ENCODE measurements at regions not wholly inside any gene's neighbourhood (a gene's known extent, or its start where the extent isn't known, plus 50 kb on each side); places are given as distances from the start of the nearest gene placed in this dataset.

DNA sequence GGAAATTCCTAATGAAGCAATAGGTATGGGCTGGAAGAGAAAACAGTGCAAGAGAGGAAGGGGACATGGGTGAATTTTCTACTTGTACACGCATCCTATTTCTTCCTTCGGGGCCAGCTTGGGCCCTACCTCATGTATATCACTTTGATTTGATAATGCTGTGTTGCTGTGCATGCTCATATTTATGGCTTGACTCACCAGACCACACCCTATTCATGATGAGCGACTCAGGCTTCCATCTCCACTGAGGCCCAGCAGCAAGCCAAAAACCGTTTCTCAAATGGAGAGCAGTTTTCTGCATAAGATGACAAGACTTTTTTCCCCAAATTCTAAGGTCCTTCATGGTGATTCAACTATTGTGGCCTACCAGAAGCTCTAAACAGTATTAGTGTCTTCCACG, 2039.1 kb upstream of the CDH9 start:
- Histone ChIP-seq H3K27me3 (ENCODE audit: low read depth) (no peaks in the 10 kb centered on the region), H3K9me3 (no peaks in the 10 kb centered on the region), H3K4me1 (no peaks in the 10 kb centered on the region), H3K4me3 (no peak overlapping the region), H3K27ac (no peak overlapping the region), H3K36me3 (no peaks in the 10 kb centered on the region)
- DNase-seq (no peak), ATAC-seq (no peak)
- no peak for TF ChIP-seq CTCF (IDR thresholded peaks at IDR 0.05)
- intact Hi-C loops (cut with DNase I) = no loop called here

- Histone ChIP-seq H3K4me3 (no peak overlapping the region), H3K27ac (no peak overlapping the region)
Observed at GRCh38 chr5:29069104-29069402, 2030.7 kb upstream of the CDH9 start.

GRCh38 chr5:29061381-29061780, 2023.0 kb upstream of the CDH9 start:
- intact Hi-C loops (cut with DNase I) = no loop called here

More at GRCh38 chr5:29069104-29069402, 2030.7 kb upstream of the CDH9 start:
- intact Hi-C loops (cut with DNase I) = no loop called here
- TF ChIP-seq CTCF (IDR thresholded peaks at IDR 0.05) = no peak
- Histone ChIP-seq H3K27me3 (ENCODE audit: low read depth) (no peaks in the 10 kb centered on the region), H3K4me1 (no peaks in the 10 kb centered on the region), H3K9me3 (no peaks in the 10 kb centered on the region), H3K36me3 (no peaks in the 10 kb centered on the region)
- DNase-seq (no peak), ATAC-seq (no peak)

DNA sequence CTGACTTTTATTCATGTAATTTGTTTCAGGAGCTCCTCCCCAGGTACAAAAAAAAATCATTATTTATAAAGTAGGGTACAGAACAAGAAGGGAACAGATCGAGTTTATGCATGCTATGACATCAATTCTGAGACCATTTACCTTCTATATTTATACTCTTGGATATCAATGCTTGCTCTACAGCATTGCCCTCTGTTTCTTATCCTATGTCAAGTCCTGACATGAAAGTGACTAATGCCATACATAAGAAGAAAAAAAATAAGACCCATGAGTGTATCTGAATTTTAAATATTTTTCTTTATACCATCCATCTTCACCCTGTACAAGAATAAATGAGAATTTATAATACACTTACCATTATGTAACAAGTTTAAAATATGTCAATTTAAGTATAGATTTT, 2016.3 kb upstream of the CDH9 start:
- Histone ChIP-seq H3K27ac (no peak overlapping the region), H3K4me1 (no peaks in the 10 kb centered on the region), H3K36me3 (no peaks in the 10 kb centered on the region), H3K27me3 (ENCODE audit: low read depth) (no peaks in the 10 kb centered on the region), H3K4me3 (no peak overlapping the region), H3K9me3 (no peaks in the 10 kb centered on the region)
- TF ChIP-seq CTCF (IDR thresholded peaks at IDR 0.05) = no peak
- no peak for DNase-seq
- intact Hi-C loops (cut with DNase I) = no loop called here
- no peak for ATAC-seq

More at GRCh38 chr5:29061381-29061780, 2023.0 kb upstream of the CDH9 start:
- DNase-seq (no peak), ATAC-seq (no peak)
- H3K27ac ChIP-seq = no peak overlapping the region
- no peaks in the 10 kb centered on the region for H3K36me3 ChIP-seq
- TF ChIP-seq CTCF (IDR thresholded peaks at IDR 0.05) = no peak
- no peaks in the 10 kb centered on the region for H3K27me3 ChIP-seq (ENCODE audit: low read depth)
- H3K4me3 ChIP-seq = no peak overlapping the region
- H3K4me1 ChIP-seq = no peaks in the 10 kb centered on the region
- no peaks in the 10 kb centered on the region for H3K9me3 ChIP-seq

- TF ChIP-seq CTCF (IDR thresholded peaks at IDR 0.05) = no peak
- Histone ChIP-seq H3K9me3 (no peaks in the 10 kb centered on the region), H3K4me3 (no peak overlapping the region), H3K27me3 (ENCODE audit: low read depth) (no peaks in the 10 kb centered on the region), H3K36me3 (no peaks in the 10 kb centered on the region), H3K4me1 (no peaks in the 10 kb centered on the region), H3K27ac (no peak overlapping the region)
- no peak for DNase-seq
- no peak for ATAC-seq
- intact Hi-C loops (cut with DNase I) = no loop called here
Observed at GRCh38 chr5:29054282-29054681, 2015.9 kb upstream of the CDH9 start.

DNA sequence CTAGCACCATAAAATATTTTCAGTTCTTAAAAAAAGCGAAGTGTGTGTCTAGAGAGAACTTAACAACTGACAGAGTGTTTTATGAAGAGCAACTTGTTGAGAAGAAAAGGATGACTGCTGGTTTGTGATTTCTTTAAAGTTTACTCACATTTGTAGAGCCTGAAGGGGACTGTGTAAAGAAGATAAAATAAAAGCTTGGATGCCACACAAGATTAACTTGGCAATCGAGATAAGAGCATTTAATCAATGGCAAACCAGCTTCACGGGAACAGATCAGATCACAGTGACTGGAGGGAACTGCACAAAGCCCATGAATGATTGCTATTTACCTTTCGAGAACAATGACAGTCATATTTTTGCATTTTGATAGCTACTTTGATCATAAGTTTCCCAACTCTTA, 2013.1 kb upstream of the CDH9 start:
- ATAC-seq = no peak
- Histone ChIP-seq H3K4me1 (no peaks in the 10 kb centered on the region), H3K4me3 (no peak overlapping the region), H3K9me3 (no peaks in the 10 kb centered on the region), H3K27me3 (ENCODE audit: low read depth) (no peaks in the 10 kb centered on the region), H3K27ac (no peak overlapping the region), H3K36me3 (no peaks in the 10 kb centered on the region)
- TF ChIP-seq CTCF (IDR thresholded peaks at IDR 0.05) = no peak
- no peak for DNase-seq
- intact Hi-C loops (cut with DNase I) = no loop called here
